ENCODE measurements at regions not wholly inside any gene's neighbourhood (a gene's known extent, or its start where the extent isn't known, plus 50 kb on each side); places are given as distances from the start of the nearest gene placed in this dataset.

DNA sequence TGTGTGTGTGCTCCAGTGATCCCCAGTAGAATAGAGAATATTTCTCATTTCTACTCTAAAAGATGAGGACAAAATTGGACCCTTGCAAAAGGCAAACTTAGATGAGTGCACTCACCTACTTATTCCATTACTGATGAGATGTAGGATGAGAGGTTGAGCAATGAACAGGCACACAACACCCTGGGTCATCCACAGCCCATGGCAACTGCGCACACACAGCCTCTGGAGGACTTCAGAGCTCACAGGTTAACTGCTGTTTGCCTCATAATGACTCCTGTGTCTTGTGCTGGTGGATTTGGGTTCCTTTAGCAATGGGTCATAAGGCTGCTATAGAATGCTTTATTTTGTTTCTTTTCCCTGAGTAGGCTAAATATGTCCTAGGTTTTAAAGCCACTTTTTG lies 103.6 kb upstream of the TNFAIP3 start:
- H3F3A ChIP-seq (ENCODE audit: insufficient read depth): peaks cover 27% of the 10 kb centered on the region
- no peak overlapping the region for H3K4me2 ChIP-seq (ENCODE audit: unreplicated experiment)
- no peak overlapping the region for H3K27ac ChIP-seq
- no peak for TF ChIP-seq EZH2 (IDR thresholded peaks at IDR 0.05; ENCODE audit: insufficient read depth, poor library complexity, severe bottlenecking)
- TF ChIP-seq EZH2phosphoT487 (IDR thresholded peaks at IDR 0.05; ENCODE audit: insufficient read depth, low read depth): no peak
- no peaks in the 10 kb centered on the region for H3K79me2 ChIP-seq (ENCODE audit: insufficient read depth)
- 100% methylated on average over 1 of the region's 1 CpG for WGBS, 2 experiments (ENCODE audit: low coverage in 1 of 2, low lambda C conversion rate in 2 of 2, missing lambda C conversion rate in 2 of 2)
- no peaks in the 10 kb centered on the region for H3K36me3 ChIP-seq (ENCODE audit: low read depth)
- H4K20me1 ChIP-seq (ENCODE audit: insufficient read depth): no peaks in the 10 kb centered on the region
- H2AFZ ChIP-seq: no peak overlapping the region
- DNase-seq: no peak
- no peak overlapping the region for H3K4me3 ChIP-seq
- in situ Hi-C loops (cut with MboI): no loop called here
- H3K4me1 ChIP-seq (ENCODE audit: insufficient read depth): peaks cover 35% of the 10 kb centered on the region
- H3K9ac ChIP-seq: no peak overlapping the region
- no peaks in the 10 kb centered on the region for H3K9me3 ChIP-seq (ENCODE audit: low read depth)
- H3K9me2 ChIP-seq (ENCODE audit: insufficient read depth): no peaks in the 10 kb centered on the region
- no peaks in the 10 kb centered on the region for H3K27me3 ChIP-seq (replicated peaks; ENCODE audit: insufficient read depth)

GRCh38 chr6:137763886-137764285 lies 103.2 kb upstream of the TNFAIP3 start:
- no peaks in the 10 kb centered on the region for H3K9me2 ChIP-seq (ENCODE audit: insufficient read depth)
- peaks cover 36% of the 10 kb centered on the region for H3K4me1 ChIP-seq (ENCODE audit: insufficient read depth)
- peak overlapping the region; percentile 42 for H3K27ac ChIP-seq
- TF ChIP-seq EZH2phosphoT487 (IDR thresholded peaks at IDR 0.05; ENCODE audit: insufficient read depth, low read depth): no peak
- no peak for TF ChIP-seq EZH2 (IDR thresholded peaks at IDR 0.05; ENCODE audit: insufficient read depth, poor library complexity, severe bottlenecking)
- H3K36me3 ChIP-seq (ENCODE audit: low read depth): no peaks in the 10 kb centered on the region
- peak overlapping the region; percentile 69 for H3K4me2 ChIP-seq (ENCODE audit: unreplicated experiment)
- DNase-seq: peak; percentile 10
- WGBS, 2 experiments (ENCODE audit: low coverage in 1 of 2, low lambda C conversion rate in 2 of 2, missing lambda C conversion rate in 2 of 2): 90 to 94% methylated on average over 1 of the region's 1 CpG
- H4K20me1 ChIP-seq (ENCODE audit: insufficient read depth): no peaks in the 10 kb centered on the region
- H3K9me3 ChIP-seq (ENCODE audit: low read depth): no peaks in the 10 kb centered on the region
- H3K27me3 ChIP-seq (replicated peaks; ENCODE audit: insufficient read depth): no peaks in the 10 kb centered on the region
- peaks cover 28% of the 10 kb centered on the region for H3F3A ChIP-seq (ENCODE audit: insufficient read depth)
- H3K4me3 ChIP-seq: no peak overlapping the region
- in situ Hi-C loops (cut with MboI): no loop called here
- no peak overlapping the region for H3K9ac ChIP-seq
- no peak overlapping the region for H2AFZ ChIP-seq
- no peaks in the 10 kb centered on the region for H3K79me2 ChIP-seq (ENCODE audit: insufficient read depth)

DNA sequence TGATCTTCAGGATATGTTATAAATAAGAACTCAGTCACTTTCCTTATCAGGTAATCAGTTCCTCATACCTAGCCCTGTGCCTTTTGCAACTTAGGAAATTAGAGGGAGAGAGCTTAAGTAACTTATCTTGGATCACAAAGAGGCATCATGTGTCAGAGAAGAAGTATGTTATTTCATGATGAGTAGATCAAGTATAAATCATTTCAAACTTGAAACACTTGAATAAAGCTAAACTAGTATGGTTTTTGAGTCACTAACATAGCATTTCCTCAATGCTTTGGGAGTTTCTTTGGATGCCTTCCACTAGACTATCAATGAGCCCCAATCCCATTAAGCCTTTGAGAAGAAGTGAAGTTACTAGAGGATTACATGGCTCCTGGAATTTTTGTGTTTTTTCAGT lies 102.6 kb upstream of the TNFAIP3 start:
- Histone ChIP-seq H3K9ac (no peak overlapping the region), H3K27ac (peak overlapping the region; percentile 42), H3F3A (ENCODE audit: insufficient read depth) (peaks cover 28% of the 10 kb centered on the region), H3K4me3 (0 out of 2 replicates have a peak overlapping the region, but pooled peaks have one; percentile 6), H3K4me2 (ENCODE audit: unreplicated experiment) (peak overlapping the region; percentile 69), H3K36me3 (ENCODE audit: low read depth) (no peaks in the 10 kb centered on the region), H3K79me2 (ENCODE audit: insufficient read depth) (no peaks in the 10 kb centered on the region), H4K20me1 (ENCODE audit: insufficient read depth) (no peaks in the 10 kb centered on the region), H2AFZ (no peak overlapping the region), H3K27me3 (replicated peaks; ENCODE audit: insufficient read depth) (no peaks in the 10 kb centered on the region), H3K9me3 (ENCODE audit: low read depth) (no peaks in the 10 kb centered on the region), H3K4me1 (ENCODE audit: insufficient read depth) (peaks cover 36% of the 10 kb centered on the region), H3K9me2 (ENCODE audit: insufficient read depth) (no peaks in the 10 kb centered on the region)
- no peak for TF ChIP-seq EZH2 (IDR thresholded peaks at IDR 0.05; ENCODE audit: insufficient read depth, poor library complexity, severe bottlenecking)
- no peak for TF ChIP-seq EZH2phosphoT487 (IDR thresholded peaks at IDR 0.05; ENCODE audit: insufficient read depth, low read depth)
- in situ Hi-C loops (cut with MboI): no loop called here
- peak; percentile 77 for DNase-seq

DNA sequence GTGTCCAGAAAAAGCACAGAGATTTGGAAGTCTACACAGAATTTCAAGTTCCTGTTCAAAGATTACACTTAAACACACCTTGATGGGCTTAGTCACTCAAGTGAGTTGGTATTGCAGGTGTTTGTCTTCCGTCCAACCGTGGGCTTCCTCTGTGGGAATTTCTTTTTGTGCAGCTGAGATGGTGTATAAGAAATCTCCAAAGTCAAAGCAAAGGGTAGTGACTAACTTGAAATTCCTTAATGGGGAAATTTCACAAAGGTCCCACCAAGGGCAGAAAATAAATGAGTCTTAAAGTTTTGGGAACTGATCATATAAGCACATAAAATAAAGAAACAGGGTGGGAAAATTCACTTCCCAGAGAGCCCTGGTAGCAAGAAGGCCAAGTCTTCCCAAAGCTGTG lies 102.0 kb upstream of the TNFAIP3 start:
- peak overlapping the region; percentile 42 for H3K27ac ChIP-seq
- in situ Hi-C loops (cut with MboI): no loop called here
- TF ChIP-seq EZH2 (IDR thresholded peaks at IDR 0.05; ENCODE audit: insufficient read depth, poor library complexity, severe bottlenecking) (no peak), EZH2phosphoT487 (IDR thresholded peaks at IDR 0.05; ENCODE audit: insufficient read depth, low read depth) (no peak)
- DNase-seq: peak; percentile 12
- H3K36me3 ChIP-seq (ENCODE audit: low read depth): no peaks in the 10 kb centered on the region
- no peaks in the 10 kb centered on the region for H3K79me2 ChIP-seq (ENCODE audit: insufficient read depth)
- no peaks in the 10 kb centered on the region for H3K9me2 ChIP-seq (ENCODE audit: insufficient read depth)
- H3K4me2 ChIP-seq (ENCODE audit: unreplicated experiment): peak overlapping the region; percentile 69
- peaks cover 28% of the 10 kb centered on the region for H3F3A ChIP-seq (ENCODE audit: insufficient read depth)
- no peaks in the 10 kb centered on the region for H4K20me1 ChIP-seq (ENCODE audit: insufficient read depth)
- H3K27me3 ChIP-seq (replicated peaks; ENCODE audit: insufficient read depth): no peaks in the 10 kb centered on the region
- no peak overlapping the region for H3K4me3 ChIP-seq
- peaks cover 36% of the 10 kb centered on the region for H3K4me1 ChIP-seq (ENCODE audit: insufficient read depth)
- no peak overlapping the region for H3K9ac ChIP-seq
- no peaks in the 10 kb centered on the region for H3K9me3 ChIP-seq (ENCODE audit: low read depth)
- no peak overlapping the region for H2AFZ ChIP-seq
- 92 to 100% methylated on average over 2 of the region's 2 CpGs for WGBS, 2 experiments (ENCODE audit: low coverage in 1 of 2, low lambda C conversion rate in 2 of 2, missing lambda C conversion rate in 2 of 2)

Data from GM23248 (cell line).